ENCODE measurements at regions not wholly inside any gene's neighbourhood (a gene's known extent, or its start where the extent isn't known, plus 50 kb on each side); places are given as distances from the start of the nearest gene placed in this dataset.

DNA sequence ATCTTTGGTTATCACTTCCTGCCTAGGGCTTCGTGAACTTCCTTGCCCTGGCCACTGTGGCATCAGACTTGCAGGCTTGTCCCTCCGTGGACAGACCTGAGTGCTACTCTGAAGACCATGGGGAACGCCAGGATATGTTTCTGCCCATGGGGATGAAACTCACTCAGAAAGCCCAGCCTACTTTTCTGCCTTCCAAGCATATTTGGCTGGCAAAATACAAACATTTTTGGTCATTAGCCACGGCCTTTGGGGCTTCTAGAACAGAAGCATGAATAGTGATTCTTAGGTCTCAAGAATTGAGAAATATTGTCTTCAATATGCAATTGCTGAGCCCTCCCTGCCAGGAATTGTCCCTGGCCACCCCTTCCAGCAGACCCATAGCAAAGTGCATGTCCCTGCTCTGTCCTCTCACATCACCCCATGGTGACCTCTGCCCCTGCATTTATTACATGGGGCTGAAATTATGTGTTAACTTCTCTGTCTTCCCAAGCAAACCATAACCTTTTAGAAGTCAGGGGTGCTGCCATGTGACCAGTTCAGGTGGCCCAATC is 152.4 kb downstream of the OSR1 start:
- CTCF ChIA-PET, result no interaction called here
- FAIRE-seq, result no peak

DNA sequence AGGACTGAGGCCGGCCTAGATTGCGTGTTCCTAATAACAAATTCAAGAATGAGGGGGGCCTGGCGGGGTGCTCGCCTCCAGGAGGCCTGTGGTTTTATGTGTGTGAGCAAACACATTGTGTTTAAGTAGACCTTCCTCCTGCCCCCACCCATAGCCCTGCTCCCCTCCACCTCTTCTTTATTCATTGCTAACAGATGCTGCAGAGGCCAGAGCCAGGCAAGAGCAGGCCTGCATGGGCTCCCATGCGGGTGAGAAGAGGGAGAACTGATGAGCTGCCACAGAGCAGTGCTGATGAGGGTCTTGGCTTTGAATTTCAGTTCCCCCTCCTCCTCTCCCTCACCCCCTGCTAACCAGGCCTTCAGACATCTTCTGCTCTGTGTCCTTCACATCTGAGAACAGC is 154.6 kb downstream of the OSR1 start:
- dilution Hi-C loops (cut with MboI; ENCODE audit: extremely low pct_ligation_motif_present, low sequenced_read_pairs), result no loop called here
- no peak overlapping the region for H3K4me2 ChIP-seq (ENCODE audit: insufficient read depth, low read length)
- ChIA-PET CTCF (no interaction called here), POLR2A (no interaction called here)
- TF ChIP-seq, protein P1, sequence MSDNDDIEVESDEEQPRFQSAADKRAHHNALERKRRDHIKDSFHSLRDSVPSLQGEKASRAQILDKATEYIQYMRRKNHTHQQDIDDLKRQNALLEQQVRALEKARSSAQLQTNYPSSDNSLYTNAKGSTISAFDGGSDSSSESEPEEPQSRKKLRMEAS (IDR thresholded peaks at IDR 0.05; ENCODE audit: insufficient read depth, insufficient read length), result no peak
- TF ChIP-seq GATA2 (IDR thresholded peaks at IDR 0.05; ENCODE audit: insufficient read depth, insufficient read length, low read depth, low read length) (no peak), POLR2A (IDR thresholded peaks at IDR 0.05; ENCODE audit: low read depth, low read length) (no peak), FOS (IDR thresholded peaks at IDR 0.05; ENCODE audit: borderline replicate concordance, insufficient read depth, low read length) (no peak), EZH2 (IDR thresholded peaks at IDR 0.05; ENCODE audit: borderline replicate concordance, low read depth, low read length, severe bottlenecking) (no peak), POLR2AphosphoS5 (IDR thresholded peaks at IDR 0.05; ENCODE audit: insufficient read depth, low read depth, low read length) (no peak), JUN (IDR thresholded peaks at IDR 0.05; ENCODE audit: borderline replicate concordance, insufficient read depth, insufficient read length, low read depth) (no peak), MYC (IDR thresholded peaks at IDR 0.05; ENCODE audit: low read depth, low read length) (no peak)
- TF ChIP-seq, protein P2, sequence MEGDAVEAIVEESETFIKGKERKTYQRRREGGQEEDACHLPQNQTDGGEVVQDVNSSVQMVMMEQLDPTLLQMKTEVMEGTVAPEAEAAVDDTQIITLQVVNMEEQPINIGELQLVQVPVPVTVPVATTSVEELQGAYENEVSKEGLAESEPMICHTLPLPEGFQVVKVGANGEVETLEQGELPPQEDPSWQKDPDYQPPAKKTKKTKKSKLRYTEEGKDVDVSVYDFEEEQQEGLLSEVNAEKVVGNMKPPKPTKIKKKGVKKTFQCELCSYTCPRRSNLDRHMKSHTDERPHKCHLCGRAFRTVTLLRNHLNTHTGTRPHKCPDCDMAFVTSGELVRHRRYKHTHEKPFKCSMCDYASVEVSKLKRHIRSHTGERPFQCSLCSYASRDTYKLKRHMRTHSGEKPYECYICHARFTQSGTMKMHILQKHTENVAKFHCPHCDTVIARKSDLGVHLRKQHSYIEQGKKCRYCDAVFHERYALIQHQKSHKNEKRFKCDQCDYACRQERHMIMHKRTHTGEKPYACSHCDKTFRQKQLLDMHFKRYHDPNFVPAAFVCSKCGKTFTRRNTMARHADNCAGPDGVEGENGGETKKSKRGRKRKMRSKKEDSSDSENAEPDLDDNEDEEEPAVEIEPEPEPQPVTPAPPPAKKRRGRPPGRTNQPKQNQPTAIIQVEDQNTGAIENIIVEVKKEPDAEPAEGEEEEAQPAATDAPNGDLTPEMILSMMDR (IDR thresholded peaks at IDR 0.05; ENCODE audit: extremely low read depth in 1 of 2, insufficient read depth in 1 of 2, low read depth in 1 of 2, low read length in 2 of 2), result no peak
- no peaks in the 10 kb centered on the region for H3K9me1 ChIP-seq (replicated peaks; ENCODE audit: control insufficient read depth, extremely low read depth, insufficient read depth, low read length)
- no peak overlapping the region for H3K4me3 ChIP-seq (replicated peaks in 1 of 3; ENCODE audit: insufficient read depth in 1 of 3, low read depth in 1 of 3, low read length in 3 of 3)
- H3K4me1 ChIP-seq (ENCODE audit: control insufficient read depth, extremely low read depth, insufficient read depth, low read length), result no peaks in the 10 kb centered on the region
- intact Hi-C loops (cut with micrococcal nuclease), result no loop called here
- no peak overlapping the region for H3K27ac ChIP-seq (ENCODE audit: insufficient read depth, low read depth, low read length)
- no peak overlapping the region for H3K9ac ChIP-seq (replicated peaks; ENCODE audit: extremely low read depth, insufficient read depth, low read length)
- FAIRE-seq, result no peak
- no peaks in the 10 kb centered on the region for H3K36me3 ChIP-seq (ENCODE audit: control insufficient read depth in 2 of 2, extremely low read depth in 1 of 2, insufficient read depth in 2 of 2, low read length in 2 of 2)
- no TSS peak for BruUV-seq (replicated peaks)
- H3K9me3 ChIP-seq (replicated peaks; ENCODE audit: control insufficient read depth, insufficient read depth, low read length), result no peaks in the 10 kb centered on the region
- no peaks in the 10 kb centered on the region for H3K79me2 ChIP-seq (ENCODE audit: control insufficient read depth, insufficient read depth, low read length)
- DNase-seq (ENCODE audit: low read depth, low spot score), result no peak
- no peaks in the 10 kb centered on the region for H4K20me1 ChIP-seq (replicated peaks; ENCODE audit: control insufficient read depth, extremely low read depth, insufficient read depth, low read length)
- H2AFZ ChIP-seq (ENCODE audit: low read depth, low read length), result no peak overlapping the region
- H3K27me3 ChIP-seq (ENCODE audit: control insufficient read depth in 2 of 2, insufficient read depth in 2 of 2, low read length in 2 of 2), result no peaks in the 10 kb centered on the region

More for the DNA sequence above, 152.4 kb downstream of the OSR1 start:
- Histone ChIP-seq H3K27me3 (ENCODE audit: control insufficient read depth in 2 of 2, insufficient read depth in 2 of 2, low read length in 2 of 2) (no peaks in the 10 kb centered on the region), H3K4me1 (ENCODE audit: control insufficient read depth, extremely low read depth, insufficient read depth, low read length) (no peaks in the 10 kb centered on the region), H3K79me2 (ENCODE audit: control insufficient read depth, insufficient read depth, low read length) (no peaks in the 10 kb centered on the region), H3K27ac (ENCODE audit: insufficient read depth, low read depth, low read length) (no peak overlapping the region), H3K36me3 (ENCODE audit: control insufficient read depth in 2 of 2, extremely low read depth in 1 of 2, insufficient read depth in 2 of 2, low read length in 2 of 2) (no peaks in the 10 kb centered on the region), H3K4me3 (replicated peaks in 1 of 3; ENCODE audit: insufficient read depth in 1 of 3, low read depth in 1 of 3, low read length in 3 of 3) (no peak overlapping the region), H2AFZ (ENCODE audit: low read depth, low read length) (no peak overlapping the region), H3K9ac (replicated peaks; ENCODE audit: extremely low read depth, insufficient read depth, low read length) (no peak overlapping the region), H3K9me3 (replicated peaks; ENCODE audit: control insufficient read depth, insufficient read depth, low read length) (no peaks in the 10 kb centered on the region), H4K20me1 (replicated peaks; ENCODE audit: control insufficient read depth, extremely low read depth, insufficient read depth, low read length) (no peaks in the 10 kb centered on the region), H3K4me2 (ENCODE audit: insufficient read depth, low read length) (no peak overlapping the region), H3K9me1 (replicated peaks; ENCODE audit: control insufficient read depth, extremely low read depth, insufficient read depth, low read length) (no peaks in the 10 kb centered on the region)
- intact Hi-C loops (cut with micrococcal nuclease) (no loop called here), dilution Hi-C loops (cut with MboI; ENCODE audit: extremely low pct_ligation_motif_present, low sequenced_read_pairs) (no loop called here)
- POLR2A ChIA-PET, result no interaction called here
- TF ChIP-seq POLR2AphosphoS5 (IDR thresholded peaks at IDR 0.05; ENCODE audit: insufficient read depth, low read depth, low read length) (no peak), FOS (IDR thresholded peaks at IDR 0.05; ENCODE audit: borderline replicate concordance, insufficient read depth, low read length) (no peak)
- BruUV-seq (replicated peaks), result no TSS peak
- DNase-seq (ENCODE audit: low read depth, low spot score), result no peak

Data from endothelial cell of umbilical vein (primary cell).